ENCODE measurements at regions not wholly inside any gene's neighbourhood (a gene's known extent, or its start where the extent isn't known, plus 50 kb on each side); places are given as distances from the start of the nearest gene placed in this dataset.
"Not testable (repeated sequence)": the region's sequence is repeated elsewhere in the genome, so short reads cannot be mapped to it uniquely, and the experiment has no call there.

DNA sequence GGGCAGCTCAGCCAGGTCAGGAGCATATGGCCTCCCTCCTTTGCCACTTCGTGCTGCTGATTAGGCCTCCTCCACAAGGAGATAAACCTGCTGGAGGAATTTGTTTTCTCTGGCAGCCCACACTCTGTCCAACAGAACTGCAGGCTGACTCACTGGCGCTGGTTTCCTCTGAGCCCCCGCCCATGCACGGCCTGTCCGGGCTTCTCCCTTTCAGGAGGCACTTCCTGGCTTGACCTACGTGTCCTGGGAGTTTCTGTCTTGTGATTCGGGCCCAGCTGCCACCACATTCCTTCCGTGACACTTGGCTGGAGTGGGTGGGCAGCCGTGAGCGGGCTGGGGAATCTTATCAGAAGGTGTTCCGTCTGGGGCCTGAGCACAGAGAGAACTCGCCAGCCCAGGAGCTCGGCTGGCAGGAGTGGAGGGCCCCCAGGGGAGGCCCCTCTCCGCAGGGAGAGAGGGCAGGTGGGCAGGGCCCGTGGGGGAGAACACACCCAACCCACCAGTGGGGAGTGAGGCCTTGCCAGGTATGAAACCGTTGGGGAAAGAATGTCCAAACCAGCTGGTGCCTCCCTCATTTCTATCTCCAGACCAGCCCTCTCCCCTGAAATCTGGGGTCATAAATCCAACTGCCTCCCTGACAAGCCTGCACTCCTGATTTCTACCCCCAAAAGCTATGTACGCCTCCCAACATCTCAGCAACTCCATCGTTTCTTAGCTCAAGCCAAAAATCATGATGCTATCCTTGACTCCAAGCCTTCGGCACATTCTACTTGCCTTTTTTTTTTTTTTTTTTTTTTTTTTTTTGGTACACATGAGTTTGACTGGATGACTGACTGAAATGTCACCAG, 110.6 kb upstream of the MEF2A start:
- no peak for DNase-seq (ENCODE audit: extremely low read depth in 1 of 2, low read depth in 1 of 2)

DNA sequence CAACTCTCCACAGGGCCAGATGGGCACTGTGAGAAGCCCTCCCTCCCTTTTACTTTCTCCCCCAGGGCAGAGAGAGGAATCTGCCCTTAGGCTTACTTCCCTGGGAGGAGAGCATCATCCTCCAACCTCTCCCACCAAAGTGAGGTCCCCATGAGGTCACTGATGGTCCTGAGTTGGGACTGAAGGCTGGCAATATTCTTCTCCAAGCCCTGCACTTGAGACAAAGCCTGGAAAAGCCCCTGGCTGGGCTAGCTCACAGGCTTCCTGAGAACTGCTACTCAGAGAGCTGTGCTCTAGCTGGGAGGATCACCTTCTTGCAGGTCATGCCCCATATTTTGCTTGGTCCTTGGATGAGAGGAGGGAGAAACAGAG, 110.0 kb upstream of the MEF2A start:
- no peak for DNase-seq (ENCODE audit: extremely low read depth in 1 of 2, low read depth in 1 of 2)

DNA sequence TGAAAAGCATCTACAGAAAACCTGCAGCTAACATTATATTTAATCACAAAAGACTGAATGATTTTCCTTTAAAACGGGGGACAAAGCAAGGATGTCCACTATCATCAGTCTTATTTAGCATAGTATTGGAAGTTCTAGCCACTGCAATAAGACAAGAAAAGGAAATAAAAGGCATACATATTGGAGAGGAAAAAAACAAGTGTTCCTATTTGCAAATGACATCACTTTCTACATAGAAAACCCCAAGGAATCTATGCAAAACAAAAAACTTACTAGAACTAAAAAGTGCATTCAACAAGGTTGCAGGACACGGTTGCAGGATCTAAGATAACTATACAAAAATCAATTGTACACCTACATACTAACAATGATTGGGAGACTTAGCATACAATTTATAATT, 101.6 kb upstream of the MEF2A start:
- no peak for DNase-seq (ENCODE audit: extremely low read depth in 1 of 2, low read depth in 1 of 2)

DNA sequence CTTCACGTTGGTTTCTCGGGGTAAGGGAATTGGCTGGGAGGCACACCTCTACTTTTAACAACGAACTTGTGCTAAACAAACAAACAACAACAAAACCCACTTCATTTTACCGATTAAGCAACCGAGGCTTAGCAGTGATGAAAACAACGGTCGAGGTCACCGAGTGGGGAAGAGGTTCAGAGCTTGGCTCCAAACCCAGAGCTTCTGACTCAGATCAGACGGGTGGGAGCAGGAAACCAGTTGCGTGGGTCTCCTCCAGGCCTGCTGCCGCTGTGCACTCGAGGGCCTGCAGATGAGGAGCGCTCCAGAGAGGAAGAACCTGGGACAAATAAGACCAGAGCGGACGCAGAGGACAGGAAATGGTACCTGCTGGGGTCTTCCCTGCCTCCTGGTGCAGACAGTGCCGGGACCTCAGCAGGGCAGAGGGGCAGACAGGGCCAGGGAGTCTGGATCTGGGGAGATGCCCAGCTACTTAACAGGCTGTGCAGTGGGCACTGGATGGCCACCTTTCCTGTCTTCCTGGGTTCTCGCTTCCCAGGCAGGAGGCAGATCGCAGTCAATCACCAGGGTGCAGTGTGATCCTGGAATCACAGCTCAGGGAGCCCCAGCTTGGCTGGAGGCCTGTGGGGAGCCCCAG, 99.0 kb upstream of the MEF2A start:
- no peak for DNase-seq (ENCODE audit: extremely low read depth in 1 of 2, low read depth in 1 of 2)

DNA sequence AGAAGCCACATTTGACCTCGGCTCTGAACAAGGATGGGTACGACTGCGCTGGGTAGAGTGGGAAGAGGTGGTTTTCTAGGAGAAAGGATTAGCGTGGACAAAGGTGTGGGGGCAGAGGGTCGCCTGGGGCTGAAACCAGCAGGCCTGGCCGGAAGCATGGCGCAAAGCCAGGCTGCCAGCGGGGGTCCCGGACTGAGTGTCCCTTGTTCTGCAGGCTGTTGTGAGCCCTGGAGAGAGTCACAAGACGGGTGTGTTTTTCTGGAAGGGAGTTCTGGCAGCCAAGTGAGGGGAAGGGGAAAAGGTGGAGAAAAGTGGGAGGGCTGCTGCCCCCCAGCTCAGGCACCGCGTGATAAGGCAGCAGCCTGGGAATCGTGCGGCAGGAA, 98.5 kb upstream of the MEF2A start:
- no peak for DNase-seq (ENCODE audit: extremely low read depth in 1 of 2, low read depth in 1 of 2)

DNA sequence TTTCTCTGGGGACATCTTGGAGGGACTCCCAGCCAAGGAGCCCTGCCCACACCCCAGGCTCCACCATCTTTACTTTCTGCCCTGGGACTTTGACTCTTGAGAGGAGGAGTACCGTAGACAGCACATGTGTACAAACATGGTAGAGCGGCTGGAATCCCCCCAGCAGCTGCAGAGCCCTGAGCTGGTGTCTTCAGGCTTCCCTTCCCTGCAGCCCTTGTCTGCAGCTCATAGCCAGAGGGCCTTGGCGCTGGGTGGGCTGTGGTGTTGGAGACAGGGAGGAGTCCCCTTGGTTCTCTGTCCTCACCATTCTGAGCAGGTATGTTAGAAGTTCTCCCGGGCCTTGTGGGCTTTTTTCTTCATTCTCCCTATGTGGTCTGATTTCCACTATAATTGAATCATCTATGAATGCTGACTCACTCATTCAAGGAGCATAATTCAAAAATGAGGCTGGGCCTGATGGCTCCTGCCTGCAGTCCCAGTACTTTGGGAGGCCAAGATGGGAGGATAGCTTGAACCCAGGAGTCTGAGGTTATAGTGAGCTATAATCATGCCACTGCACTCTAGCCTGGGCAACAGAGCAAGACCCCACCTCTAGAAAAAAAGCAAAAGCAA, 97.8 kb upstream of the MEF2A start:
- DNase-seq (ENCODE audit: extremely low read depth in 1 of 2, low read depth in 1 of 2): no peak

DNA sequence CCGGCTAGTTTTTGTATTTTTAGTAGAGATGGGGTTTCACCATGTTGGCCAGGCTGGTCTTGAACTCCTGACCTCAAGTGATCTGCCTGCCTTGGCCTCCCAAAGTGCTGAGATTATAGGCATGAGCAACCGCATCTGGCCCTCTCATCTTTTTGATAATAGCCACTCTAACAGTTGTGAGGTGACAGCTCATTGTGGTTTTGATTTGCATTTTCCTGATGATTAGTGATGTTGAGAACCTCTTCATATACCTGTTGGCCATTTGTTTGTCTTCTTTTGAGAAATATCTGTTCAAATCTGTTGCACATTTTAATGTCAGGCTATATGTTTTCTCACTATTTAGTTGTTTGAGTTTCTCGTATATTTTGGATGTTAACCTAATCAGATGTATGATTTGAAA, 95.6 kb upstream of the MEF2A start:
- not testable (repeated sequence) for DNase-seq (ENCODE audit: extremely low read depth in 1 of 2, low read depth in 1 of 2)

DNA sequence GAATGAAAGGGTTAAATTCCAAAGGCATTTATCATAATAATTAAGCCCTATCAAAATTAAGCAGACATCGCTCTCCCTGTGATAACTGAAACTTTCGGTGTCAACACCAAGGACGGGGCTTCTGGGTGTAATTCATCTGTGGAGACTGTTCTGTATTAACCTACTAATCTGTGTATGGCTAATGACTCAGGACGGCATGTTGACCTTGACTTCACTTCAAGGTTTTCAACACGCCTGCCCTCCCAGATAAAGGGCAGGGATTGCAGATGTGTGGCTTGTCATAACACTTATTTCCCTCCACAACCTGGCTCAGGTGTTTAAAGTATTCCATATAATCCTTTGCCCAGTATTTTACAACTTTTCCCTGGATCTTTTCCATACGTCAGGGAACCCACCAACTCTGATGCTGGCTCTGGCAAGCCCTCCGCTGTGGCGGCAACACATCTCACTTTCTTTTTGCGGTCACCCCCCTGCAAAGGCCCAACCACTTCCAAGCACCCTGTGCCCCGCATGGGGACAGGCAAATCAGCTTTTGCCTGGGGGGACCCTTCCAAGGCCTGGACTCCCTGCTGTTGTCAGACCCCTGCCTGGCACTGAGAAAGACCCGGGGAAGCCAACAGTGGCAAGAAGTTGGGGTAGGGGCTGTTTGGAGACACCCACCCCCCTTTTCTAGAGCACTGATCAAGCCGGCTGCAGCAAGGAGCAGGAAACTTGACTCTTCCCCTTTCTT, 93.2 kb upstream of the MEF2A start:
- DNase-seq (ENCODE audit: extremely low read depth in 1 of 2, low read depth in 1 of 2): no peak

DNA sequence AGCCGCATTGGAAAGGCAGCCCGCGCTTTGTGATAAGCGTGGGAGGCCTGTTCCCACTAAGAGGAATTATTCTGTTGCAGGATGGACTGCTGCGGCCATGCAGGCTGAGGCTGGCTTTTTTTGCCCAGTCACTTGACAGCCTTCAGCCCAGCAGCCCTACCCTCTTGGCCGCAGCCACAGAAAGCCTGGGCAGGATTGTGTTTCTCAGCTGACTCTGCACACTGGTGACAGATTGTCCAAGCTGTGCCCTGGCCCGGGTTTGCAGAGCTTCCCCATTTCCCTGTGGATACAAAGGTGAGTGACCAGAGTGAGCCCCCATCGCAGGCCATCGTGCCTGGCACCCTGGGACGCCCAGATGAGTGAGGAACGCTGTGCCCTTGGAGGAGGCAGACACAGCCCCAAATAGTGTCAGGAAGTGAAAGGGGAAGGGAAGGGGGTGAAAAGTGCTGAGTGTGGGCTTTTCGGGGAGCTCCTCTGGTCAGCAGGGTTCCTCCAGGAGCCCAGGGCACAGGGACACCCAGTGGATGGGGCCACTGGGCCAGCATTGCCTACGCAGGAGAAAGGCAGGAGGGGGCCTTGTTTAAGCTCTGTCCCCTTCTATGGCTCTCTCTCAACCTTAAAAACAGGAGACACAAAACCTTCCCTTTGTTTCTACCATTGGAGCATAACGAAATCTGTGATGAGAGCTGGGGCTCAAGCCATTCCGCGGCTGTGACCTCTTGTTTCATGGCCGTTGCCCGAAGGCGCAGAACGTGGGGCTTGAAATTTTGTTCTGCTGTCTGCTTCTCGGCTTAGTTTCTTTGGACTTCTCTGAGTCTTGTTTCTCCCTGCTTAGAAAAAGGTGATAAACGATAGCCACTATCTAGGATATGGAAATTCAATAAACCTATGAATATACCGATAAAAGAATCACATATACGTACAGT, 91.5 kb upstream of the MEF2A start:
- DNase-seq (ENCODE audit: extremely low read depth in 1 of 2, low read depth in 1 of 2): no peak

DNA sequence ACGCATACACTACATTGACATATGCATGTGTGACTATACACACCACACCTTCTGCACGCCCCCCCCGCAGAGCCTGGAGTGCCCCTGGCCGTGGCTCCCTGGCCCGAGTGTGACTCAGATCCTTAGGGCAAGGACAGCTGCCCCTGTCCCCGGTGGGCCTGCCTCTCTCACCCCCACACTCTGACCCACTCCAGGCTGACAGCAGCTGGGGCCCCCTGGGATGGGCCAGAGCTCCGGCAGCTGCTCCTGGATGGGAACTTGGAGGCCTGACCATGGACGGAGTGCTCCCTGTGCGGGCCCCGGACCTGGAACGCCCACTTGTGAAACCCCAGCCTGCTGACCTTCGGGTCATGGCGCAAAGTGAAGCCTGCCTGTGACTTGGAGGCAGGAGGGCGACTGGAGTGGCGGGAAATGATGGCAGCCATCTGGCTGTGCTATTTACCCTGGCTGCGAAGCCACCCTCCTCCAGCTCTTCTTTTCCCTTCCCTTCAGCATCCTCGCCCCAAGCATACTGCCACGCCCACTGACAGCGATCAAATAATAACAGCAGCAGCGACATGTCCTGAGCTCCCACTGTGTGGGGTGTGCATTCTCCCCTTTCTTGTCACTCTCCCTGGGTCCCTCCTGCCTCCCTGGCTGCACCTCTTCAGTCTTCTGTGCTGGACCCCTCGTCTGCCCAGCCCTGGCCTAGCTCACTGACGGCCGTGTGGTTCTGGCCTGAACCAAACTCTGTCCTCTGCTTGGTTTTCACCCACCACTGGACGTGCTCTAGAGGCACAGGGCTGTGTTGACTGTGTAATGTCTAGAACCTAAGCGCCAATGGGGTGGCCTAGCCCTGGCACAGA, 90.7 kb upstream of the MEF2A start:
- DNase-seq (ENCODE audit: extremely low read depth in 1 of 2, low read depth in 1 of 2): no peak

DNA sequence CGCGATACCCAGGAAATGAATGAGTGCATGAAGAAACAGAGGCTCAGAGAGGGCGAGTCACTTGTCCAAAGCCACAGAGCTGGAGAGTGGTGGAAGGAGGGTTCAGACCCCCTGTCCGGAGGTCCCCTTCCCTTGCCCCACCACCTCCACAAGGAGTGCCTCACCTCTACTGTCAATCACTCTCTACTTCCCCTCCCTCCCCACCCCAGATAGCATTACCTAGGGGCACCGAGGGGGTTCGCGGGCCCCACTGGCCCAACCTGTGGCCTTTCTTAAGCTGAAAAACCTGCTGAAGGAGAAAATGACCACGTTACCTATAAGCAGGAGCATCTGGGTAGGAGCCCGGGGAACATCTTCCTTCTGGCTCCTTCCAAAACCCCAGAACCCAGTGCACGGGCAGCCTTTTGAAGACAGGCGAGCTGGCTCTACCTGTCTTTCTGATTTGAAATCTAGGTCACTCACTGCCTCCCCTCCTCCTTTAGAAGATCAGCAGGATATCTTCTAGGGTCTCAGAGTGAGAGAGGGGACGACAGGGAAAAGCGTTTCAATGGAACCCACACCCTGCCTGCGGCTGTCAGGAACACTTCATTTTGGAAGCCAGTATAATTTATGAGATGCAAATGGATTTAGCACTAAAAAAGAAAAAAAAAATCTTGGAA, 89.9 kb upstream of the MEF2A start:
- DNase-seq (ENCODE audit: extremely low read depth in 1 of 2, low read depth in 1 of 2): no peak

DNA sequence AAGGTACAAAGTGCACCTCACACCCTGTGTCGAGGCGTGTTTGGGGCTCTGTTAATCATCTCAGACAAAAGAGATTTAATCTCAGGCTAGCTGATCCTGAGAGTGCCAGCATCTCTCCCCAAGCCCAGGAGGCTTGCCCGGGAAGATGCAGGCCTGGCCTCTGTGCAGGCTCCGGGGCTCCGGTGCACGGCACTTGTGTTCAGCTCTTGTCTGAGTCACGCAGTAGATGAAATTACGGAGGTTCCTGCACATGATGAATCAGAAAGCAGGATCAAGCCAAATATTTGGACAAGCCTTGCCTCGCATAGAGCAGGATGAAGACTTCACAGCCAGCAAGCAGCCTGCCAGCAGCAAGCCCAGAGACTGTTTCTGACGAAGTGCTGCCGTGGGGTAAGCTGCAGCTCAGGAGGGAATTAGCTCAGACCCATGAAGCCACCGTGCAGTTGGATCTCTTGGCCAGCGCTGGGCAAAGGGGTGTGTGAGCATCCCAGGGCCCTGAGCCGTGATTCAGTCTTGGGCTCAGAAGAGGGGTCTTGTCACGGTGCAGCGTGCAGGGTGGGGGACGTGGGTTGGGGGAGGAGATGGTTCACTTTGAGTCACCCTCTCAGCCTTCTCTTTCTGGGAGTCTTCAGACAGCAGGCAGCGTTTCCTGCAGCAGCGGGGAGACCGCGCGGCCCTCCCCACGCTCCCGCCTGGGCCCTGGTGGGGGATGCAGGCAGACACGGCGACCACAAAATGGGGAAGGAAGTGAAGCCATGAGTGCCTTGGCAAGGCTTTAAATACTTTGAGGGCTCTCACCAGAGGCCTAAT, 89.2 kb upstream of the MEF2A start:
- DNase-seq (ENCODE audit: extremely low read depth in 1 of 2, low read depth in 1 of 2): no peak

DNA sequence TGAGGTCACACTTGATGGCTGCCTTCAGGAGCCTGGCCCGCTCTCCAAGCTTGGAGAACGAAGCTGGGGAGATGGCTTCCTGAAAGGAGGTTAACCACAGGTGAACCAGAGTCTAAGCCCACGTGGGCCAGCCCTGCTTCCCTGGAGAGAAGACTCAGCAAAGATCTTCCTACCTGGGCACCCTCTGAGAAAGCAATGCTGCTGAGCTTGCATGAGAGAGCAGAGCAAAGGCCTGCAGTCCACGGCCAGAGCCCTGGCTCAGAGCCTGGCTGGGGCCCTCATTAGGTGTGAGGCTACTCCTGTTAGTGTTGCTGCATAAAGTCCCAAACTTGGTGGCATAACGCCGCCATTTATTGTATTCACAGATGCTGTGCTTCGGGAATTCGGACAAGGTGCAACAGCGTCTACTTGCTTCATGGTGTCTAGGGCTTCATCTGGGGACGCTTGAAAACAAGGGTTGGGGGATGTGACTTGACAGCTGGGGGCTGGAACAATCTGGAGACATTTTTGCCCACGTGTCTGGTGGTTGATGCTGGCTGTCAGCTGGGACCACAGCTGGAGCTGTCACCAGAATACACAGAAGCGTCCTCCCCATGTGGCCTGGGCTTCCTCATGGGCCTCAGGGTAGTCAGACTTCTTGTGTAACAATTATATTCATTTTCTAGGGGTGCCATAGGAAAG, 87.9 kb upstream of the MEF2A start:
- DNase-seq (ENCODE audit: extremely low read depth in 1 of 2, low read depth in 1 of 2): no peak

DNA sequence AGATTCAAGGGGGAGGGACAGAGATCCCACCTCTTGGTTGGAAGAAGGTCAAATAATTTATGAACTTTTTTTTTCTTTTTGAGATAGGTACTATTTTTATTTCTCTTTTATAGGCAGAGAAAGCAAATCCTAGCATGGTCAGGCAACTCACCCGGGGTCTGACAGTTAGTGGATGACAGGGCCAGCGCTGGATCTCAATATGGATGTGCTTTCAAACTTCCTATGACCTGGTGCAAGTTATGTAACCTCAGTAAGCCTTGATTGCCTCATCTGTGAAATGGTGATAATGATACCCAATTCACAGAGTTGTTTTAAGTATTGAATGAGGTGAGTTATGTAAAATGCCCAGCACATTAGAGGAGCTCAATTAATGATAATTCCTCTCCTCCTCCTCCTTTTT, 86.8 kb upstream of the MEF2A start:
- DNase-seq (ENCODE audit: extremely low read depth in 1 of 2, low read depth in 1 of 2): no peak

DNA sequence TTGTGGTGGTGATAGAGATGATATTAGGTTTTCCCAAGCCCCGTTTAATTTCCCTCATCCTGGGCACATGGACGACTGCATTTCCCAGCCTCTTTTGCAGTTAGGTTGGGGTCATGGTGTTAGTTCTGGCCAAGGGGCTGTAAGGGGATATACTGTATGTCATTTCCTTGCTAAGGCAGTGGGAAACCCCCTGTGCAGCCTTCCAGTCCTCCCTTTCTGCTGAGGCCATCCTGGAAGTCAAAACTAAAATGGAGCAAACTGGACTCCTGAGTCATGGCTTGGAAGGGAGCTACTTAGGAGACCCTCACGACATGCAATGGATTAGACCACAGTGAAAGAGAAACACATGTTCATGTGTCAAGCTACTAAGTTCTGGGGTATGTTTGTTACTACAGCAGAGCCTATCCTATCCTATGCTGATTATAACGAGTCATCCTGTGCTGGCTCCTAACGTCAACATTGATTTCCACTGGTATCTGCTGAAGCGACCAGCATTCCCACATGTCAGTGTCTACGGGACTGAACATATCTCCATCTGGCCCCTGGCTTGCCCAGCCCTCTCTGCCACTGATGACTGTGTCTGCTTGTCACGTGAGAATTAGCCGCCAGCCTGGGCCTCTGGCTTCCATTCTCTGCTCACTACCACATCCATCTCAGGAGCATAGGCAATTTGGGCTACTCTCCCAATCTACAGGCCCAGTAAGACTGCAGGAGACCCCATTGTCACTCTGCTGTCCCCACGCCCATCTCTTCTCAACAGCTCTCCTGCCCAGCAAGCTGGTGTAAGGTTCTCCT, 85.6 kb upstream of the MEF2A start:
- DNase-seq (ENCODE audit: extremely low read depth in 1 of 2, low read depth in 1 of 2): no peak

DNA sequence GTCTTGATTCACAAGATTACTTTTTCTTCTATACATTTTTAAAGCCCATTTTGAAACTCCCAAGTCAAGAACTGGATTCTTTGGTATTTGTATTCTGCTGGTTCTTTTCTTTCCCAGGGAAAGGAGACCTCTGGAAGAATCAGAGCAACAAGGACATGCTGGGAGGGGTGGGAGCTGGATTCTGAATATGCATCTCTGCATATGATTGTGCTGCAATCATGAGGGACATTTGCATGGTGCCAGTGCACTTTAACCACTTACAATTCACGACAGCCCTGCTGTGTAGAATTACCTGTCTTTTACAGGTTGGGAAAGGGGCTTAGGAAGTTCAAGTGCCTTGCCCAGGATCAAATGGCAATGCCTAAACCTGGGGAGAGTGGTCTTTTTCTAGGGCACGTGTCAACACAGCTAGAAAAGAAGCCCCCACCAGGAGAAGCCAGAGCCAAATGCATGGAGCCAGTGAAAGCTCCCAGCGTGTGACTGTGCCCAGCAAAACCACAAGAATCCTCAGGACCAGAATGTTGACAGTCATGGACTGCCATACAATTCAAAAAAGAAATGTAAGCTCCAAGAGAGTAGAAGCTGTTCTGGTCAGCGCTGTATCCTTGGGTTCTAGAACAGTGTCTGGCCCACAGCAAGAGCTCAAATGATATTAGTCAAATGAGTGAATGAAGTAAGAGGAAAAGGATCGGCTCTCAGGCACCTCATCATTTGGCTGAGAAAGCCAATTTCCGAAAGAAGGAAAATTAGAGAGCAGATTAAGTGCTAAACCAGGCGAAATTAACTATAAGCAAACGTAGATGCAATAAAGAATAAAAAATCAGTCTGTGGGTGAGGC, 84.5 kb upstream of the MEF2A start:
- no peak for DNase-seq (ENCODE audit: extremely low read depth in 1 of 2, low read depth in 1 of 2)

All from activated CD8-positive, alpha-beta memory T cell treated with anti-CD3 and anti-CD28 coated beads for 1 hour (primary cell).